ENCODE measurements at regions not wholly inside any gene's neighbourhood (a gene's known extent, or its start where the extent isn't known, plus 50 kb on each side); places are given as distances from the start of the nearest gene placed in this dataset.

DNA sequence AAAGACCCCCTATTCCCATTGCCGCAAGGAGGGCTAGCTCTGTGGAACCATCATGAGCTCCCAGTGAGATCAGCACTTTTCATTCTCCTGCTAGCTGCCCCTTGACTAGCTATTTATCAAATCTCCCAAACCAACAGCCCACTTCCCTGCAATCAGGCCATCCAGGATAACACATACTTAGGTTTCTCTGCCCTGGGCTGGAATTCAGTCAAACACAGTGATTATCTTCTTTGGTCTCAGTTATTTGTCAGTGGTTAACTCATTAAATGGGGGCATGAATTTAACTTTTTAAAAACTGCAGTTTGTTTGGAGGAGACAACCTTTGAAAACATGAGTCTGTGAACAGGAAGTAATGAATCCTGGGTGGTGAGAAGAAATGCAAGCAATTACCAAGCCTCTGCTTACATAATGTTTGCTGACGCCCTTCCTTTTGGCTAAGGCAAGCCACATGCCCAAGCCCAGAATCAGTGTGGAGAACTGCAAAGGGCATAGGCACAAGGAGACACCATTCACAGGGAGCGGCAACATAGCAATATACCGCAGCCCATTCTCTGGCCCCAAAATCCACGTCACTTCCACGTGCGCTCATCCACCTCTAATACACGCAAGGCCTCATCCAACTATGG is 275.0 kb downstream of the DRD1 start:
- DNase-seq (ENCODE audit: low spot score): no peak

DNA sequence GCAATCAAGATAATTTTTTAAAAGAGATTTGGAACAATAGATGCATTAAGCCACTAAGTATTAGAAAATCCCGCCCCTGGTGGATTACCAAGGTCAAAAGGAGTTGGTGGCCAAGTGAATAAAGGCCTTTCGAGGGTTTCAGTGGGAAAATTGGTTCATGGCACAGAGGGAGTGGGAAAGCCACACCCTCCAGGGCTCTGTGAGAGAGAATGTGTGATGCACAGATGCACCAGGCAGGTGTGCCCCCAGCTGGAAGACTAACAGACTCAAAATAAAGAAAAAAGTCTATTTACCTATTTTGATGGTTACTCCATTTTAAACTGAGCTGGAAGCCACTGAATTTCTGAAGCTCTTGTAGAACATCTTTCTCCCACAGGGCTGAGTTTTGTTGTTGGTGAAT is 278.0 kb downstream of the DRD1 start:
- DNase-seq (ENCODE audit: low spot score): no peak

DNA sequence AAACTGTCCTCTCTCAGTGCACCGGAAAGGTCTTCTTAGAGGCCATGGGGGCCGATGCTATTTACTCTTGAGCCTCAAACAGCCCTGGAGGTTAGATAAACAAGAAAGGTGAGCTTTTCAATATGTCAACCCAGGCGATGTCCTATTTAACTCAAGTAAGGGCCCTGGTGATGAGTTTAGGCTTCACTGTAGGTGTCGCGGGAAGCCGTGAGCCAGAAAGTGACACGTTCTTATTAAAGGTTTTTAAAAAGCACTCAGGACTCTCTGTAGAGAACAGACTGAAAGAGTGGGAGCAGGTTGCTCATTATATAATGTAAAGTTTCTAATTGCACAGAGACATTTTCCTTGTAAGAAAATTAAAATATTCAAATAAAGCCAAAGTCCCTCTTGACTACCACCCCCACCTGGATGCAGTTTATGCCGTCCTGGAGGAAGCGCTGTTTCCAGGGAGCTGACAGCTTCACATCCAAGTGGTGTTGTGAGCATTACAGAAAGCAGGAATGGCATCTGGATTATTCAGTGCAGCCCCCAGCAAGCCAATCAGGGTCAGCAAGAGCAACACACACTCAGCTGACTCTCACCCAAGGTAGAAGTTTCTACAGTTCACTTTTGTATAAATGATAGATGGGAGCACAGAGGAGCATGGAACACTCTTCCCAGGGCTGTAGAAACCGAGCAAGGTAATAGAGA is 280.3 kb downstream of the DRD1 start:
- DNase-seq (ENCODE audit: low spot score): no peak

DNA sequence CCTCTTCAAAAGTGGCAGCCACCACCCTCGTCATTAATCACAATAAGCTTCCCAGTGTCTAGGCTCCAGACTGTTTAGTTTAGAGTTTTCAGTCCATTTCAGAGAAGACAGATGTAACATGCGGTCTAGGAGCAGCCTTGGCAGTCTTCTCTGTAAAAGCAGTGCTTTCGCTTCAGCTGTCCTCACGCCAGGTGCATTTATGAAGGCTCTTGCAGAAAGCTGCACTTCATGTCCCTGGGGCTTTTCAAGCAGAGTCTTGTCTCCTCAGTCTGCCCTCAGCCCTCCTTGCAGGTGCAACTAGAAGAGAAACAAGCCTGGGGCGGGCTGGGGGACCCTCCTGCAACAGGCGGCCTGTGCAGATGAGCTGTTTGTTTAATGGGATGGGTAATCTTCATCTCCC is 281.9 kb downstream of the DRD1 start:
- DNase-seq (ENCODE audit: low spot score): no peak

DNA sequence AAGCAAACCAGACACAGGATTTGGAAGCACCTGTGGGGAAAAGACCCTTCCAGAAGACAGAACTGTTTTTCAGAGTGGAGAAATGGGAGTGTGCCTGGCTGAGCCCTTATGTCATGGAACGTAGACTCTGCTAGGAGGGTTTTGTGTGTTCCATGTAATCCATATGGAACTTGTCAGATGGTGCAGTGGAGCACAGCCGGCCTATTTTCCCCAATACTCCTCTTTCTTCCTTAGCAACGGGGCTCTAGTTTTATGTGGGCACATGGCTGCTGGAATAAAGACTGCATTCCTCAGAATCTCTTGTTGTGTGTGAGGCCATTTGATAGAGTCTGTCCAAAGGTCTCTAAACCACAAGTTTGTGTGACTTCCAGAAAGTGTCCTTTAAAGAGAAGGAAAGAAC is 284.0 kb downstream of the DRD1 start:
- no peak for DNase-seq (ENCODE audit: low spot score)

DNA sequence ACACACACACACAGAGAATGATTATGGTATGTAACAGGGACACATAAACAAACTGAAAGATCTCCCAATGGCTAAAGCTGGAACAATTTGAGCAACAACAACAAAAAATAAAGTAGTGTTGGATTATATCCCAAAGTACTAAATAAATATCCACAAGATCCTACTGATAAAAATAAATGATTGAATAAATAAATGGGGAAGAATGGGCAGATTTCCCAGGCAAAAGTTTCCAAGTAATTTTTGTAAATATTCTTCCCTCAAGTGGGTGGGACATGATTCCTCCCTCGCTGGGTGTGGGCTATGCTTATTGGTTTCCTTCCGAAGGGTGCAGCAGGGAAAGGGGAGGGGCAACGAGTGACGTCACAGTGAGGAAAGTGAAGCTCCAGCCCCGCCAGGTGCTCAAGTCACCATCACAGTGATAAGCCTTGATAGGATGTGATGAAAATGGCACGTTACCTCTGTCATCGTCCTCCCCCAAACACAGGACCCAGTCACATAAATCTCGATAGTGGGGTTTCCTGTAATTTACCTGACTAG is 295.3 kb downstream of the DRD1 start:
- DNase-seq (ENCODE audit: low spot score): no peak

DNA sequence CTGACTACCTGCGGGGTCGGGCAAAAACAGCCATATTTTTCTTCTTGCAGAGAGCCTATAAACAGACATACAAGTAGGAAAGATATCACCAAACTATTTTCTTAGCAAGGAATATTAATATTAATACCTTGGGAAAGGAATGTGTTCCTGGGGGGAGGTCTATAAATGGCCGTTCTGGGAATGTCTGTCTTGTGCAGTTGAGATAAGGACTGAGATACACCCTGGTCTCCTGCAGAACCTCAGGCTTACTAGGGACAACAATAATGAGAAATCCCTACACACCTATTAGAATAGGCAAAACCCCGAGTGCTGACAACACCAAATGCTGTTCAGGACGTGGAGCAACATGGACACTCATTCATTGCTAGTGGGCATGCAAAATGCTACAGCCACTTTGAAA is 297.2 kb downstream of the DRD1 start:
- DNase-seq (ENCODE audit: low spot score): no peak

DNA sequence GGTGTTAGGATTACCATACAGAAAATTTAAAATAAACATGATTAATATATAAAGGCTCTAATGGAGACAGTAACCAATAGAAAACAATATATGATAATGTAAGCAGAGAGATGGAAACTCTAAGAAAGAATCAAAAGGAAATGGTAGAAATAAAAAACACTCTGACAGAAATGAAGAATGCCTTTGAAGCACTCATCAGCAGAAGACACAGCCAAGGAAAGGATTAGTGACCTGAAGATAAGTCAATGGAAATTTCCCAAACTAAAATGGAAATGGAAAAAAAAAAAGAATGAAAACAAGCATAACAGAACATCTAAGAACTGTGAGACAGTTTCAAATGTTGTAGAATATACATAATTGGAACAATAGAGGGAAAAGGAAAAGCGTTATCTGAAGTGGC is 302.6 kb downstream of the DRD1 start:
- DNase-seq (ENCODE audit: low spot score): no peak

DNA sequence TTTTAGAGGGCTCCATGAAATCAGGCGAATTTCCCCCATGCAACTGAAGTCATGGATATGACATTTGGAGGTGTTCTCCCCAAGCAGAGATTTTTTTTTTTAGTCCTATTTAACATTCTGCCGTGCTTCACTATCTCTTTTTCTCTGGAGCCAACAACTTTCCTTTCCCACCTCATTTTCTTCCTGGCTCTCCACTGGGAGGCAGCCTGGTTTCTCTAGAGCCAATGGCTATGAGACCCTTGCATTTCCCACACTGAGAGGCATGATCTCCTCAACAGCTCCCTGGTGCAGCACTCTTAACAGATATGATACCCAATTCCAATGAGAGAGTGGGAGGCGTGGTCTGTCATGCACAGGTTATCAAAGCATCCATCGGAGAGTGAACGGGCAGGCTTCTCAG is 310.8 kb downstream of the DRD1 start:
- no peak for DNase-seq (ENCODE audit: low spot score)

DNA sequence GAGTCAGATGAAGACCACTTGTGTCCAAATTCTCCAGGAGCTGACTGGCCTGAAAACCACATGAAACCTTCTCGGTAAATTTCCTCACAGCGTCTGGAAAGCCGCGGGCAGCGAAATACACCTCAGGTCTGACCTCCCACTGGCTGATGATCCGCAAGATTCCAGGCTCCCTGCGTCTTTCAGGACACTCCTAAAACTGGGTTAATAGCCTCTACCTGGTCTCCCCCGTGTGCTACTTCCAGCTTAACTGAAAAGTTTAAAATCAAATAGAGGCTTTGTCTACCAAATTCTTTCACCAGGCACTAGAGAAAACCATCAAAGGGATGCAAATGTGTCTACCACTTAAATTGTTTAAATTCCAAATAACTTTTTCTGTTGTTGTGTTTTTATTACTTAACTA is 312.6 kb downstream of the DRD1 start:
- DNase-seq (ENCODE audit: low spot score): no peak

DNA sequence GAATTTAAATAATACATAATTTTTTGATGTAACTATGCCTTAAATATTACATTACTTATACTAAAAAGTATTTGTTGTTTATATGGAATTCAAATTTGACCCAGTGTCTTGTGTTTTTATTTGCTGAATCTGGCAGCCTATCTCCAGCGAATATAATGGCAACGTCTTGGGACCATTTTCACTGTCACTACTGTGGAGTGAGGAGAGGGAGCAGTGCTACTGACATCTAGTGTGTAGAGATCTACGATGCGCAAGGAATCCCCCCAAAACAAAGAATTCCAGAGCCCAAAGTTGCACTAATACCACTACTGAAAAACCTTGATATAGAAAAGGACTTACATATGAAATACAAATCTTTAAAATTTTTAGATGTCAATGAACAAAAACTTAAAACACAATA is 314.4 kb downstream of the DRD1 start:
- no peak for DNase-seq (ENCODE audit: low spot score)

DNA sequence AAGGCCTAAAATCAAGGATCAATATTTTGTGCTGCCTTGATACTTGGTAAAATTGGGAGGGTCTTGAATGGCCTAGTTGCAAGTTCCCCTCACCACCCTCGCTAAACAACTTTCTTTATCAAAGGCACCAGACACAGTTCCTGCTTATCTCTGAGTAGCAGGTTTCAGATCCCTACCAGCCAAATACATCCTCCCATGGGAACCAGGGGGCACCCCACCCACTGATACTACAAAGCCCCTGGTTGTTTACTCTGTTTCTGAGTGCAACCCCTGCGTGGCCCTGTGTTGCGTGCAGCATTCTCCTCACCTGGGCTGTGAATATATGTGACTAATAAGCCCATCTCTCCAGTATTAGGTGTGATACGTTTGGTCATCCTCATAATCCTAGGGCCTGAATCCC is 314.9 kb downstream of the DRD1 start:
- no peak for DNase-seq (ENCODE audit: low spot score)

DNA sequence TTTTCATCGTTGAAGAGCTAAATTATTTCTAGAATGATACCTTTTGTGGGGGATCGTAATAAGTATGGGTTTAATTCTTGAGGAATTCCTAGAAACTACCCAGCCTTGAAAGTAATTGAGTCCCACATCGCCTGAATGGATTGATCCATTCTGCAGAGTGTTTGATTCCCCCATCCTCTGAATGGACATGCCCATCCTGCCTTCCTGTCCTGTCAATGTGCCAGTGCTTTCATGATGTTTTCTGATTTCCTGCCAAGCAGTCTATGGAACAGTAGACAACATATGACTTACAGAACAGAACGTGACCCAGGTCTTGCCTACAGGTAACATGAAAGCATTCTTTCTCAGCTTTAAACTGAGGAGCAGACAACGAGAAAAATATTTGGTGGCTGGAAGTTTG is 319.2 kb downstream of the DRD1 start:
- no peak for DNase-seq (ENCODE audit: low spot score)

DNA sequence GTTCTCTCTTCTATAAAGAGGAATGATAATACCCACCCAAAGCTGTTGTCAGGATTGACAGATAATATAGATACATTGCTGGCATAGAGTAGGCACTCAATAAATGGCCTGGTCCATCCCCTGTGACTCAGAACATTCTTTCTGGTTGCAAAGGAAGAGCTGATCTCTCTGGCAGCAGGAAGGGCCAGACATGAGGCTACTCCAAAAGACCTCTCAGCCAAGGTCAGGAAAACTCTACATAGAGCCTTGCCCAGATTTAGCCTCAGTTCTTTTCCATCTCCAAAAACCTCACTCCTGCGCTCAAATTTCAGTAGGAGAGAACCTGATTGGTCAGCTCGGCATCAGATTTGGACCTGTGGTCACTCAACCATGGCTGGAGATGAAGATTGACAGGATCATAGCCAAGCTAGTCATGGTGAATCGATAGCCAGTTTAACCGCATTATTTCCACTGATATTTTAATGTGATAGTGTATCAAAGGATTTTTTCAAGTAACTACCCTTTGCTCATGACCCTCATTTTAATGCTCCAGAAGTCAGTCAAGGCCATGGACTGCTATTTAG is 319.6 kb downstream of the DRD1 start:
- no peak for DNase-seq (ENCODE audit: low spot score)

DNA sequence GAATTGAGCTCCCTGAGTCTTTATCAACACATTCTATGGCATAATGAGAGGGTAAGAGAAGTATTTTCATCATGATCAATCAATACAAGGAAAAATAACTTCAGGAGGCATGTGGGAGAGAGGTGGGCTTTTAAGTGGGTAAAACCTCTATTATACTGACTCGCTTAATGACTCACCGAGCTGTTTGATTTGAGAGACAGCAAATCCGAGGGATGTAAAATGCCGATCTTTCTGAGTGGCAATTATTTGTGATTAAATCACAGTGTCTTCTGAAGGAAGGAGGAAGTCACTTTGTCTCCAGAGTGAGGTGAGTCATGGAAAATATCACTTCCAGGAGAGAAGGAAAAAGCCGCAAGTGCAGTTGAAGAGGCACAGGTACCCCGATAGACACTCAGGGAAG is 320.4 kb downstream of the DRD1 start:
- DNase-seq (ENCODE audit: low spot score): no peak

DNA sequence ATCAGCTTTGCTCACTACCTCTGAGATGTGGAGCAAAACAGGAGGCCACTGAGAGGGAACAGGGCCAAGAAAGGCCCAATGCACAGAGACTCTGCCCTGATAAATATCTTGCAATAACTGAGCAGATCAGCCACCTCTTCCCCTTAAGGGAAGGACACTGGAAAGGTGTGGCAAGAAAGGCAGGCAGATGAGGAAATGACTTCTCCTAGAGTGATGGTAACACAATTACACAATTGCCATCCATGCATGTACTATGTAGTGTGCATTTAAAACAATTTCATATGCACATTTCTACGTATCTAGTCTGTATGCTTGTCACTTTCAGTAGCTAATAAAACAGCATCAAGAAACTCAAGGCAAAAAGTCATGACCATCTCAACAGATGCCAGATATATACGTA is 322.5 kb downstream of the DRD1 start:
- DNase-seq (ENCODE audit: low spot score): no peak

DNA sequence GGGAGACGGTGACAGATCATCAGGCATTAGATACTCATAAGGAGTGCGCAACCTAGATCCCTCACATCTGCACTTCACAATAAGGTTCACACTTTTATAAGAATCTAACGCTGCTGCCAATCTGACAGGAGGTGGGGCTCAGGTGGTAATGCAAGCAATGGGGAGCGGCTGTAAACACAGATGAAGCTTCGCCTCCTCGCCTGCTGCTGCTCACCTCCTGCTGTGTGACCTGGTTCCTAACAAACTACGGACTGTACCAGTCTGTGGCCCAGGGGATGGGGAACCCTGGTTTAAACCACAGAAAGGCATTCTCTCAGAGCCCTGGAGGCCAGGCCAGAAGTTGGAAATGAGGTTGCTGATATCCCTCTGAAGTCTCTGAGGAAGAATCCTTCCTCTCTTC is 323.6 kb downstream of the DRD1 start:
- no peak for DNase-seq (ENCODE audit: low spot score)

DNA sequence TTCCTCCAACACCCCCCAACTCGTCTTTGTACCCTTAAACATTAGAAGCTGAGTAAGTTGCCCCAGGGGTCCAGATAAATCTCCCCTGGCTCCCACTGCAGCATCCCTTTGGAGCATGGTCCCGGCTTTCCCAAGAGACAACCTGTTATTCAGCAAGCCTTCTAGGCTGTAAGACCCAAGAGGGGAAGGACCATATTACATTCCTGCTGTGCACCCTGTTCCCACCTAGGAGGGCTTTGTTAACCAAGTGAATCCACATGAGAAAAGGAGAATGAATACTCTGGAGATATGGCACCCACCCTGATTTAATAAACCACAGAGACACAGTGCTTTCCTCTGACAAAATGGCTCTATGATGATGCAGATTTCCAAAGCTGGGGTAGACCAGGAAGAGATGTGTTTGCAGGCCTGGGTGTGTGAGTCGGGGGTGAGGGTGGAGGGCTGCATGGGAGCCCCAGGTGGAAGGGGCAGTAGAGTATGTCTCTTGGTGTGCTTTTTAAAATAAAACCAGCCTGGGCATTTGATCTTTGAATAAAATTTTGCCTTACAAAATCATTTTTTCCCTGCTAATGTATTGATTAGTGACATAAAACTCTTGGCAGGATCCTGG is 325.2 kb downstream of the DRD1 start:
- no peak for DNase-seq (ENCODE audit: low spot score)

DNA sequence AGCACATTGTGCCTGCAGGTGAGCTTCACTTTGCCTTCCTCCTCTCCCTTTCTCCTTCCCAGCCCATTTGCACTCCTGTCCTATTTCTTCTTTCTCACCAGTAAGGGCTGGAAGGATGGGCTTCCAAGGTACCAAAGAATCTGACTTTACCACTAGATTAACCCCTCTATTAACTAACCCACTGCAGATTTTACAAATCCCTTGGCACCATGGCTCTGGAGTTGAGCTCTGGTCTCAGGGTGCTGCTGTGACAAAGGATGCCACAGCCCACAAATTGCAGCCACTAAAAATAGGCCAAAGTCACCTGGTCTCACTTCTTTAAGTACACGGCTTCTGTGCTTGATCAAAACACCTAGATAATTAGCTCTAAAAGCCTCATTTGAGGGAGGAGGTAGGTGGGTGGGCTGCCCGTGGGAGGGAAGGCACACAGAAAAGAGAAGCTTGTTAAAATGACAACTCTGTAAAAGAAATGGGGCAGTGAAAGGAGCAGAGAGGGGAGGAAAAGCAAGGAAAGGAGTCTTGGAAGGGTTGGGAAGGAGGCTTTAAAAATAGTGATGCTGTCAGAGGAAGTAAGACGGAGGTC is 327.4 kb downstream of the DRD1 start:
- no peak for DNase-seq (ENCODE audit: low spot score)

DNA sequence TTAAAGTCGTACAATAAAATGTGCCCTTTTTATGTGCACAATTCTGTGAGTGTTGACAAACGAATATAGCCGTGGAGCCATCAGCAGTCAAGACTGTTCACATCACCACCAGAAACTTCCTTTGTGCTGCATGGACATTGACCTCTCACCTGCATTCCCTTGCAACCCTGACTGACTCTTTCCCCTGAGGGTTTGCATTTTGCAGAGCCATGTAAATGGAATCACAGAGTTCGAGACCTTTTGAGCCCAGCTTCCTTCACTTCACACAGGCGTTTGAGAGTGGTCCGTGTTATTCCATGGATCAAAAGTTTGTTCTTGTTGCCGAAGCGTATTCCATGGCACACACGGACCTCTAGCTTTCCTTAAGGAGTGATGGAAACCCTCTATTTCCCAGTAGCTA is 328.2 kb downstream of the DRD1 start:
- no peak for DNase-seq (ENCODE audit: low spot score)

DNA sequence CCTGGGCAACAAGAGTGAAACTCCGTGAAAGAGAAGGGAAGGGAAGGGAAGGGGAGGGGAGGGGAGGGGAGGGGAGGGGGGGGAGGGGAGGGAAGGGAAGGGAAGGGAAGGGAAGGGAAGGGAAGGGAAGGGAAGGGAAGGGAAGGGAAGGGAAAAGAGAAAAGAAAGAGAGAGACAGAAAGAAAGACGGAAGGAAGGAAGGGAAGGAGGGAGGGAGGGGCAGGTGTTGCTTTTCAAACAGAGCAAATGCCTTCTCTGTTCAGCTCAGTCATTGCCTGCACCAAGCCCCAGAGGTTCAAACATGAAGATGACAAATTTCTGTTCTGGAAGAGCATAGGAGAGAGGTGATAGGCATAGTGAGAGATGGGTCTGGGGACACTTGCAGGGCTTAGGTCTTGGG is 330.0 kb downstream of the DRD1 start:
- DNase-seq (ENCODE audit: low spot score): no peak

DNA sequence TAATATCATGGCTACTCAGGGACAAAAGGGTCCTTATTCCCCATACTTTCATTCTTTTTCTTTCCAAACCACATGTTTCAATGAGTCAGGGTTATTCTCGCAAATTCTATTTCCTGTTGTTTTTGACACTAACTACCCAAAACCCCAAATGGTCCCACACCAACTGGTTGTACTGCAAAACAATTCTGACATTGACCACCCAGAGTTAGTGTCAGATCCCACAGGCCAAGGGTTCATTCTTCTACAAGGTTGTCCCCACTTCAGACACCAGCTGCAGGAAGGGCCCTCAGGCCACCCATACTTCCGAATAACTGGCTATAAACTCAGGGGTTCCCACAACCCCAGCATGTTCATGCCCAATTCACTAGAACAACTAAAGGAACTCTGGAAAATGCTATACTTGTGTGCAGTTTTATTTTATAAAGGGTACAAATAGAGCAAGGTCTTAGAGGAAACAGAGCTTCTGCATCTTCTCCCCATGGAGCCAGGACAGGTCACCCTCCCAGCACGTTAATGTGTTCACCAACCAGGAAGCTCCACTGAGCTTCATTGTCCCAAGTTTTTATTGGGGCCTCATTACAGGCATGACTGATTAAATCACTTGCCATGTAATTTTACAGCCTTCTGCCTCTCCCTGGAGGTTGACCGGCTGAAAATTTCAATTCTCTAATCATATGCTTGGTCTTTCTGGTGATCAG is 334.8 kb downstream of the DRD1 start:
- no peak for DNase-seq (ENCODE audit: low spot score)

All from left forelimb (tissue), 1 donor.